ENCODE measurements at regions not wholly inside any gene's neighbourhood (a gene's known extent, or its start where the extent isn't known, plus 50 kb on each side); places are given as distances from the start of the nearest gene placed in this dataset.

GRCh38 chrX:10900585-10901289 lies 210.4 kb upstream of the HCCS start:
- DNase-seq (ENCODE audit: low spot score): no peak

DNA sequence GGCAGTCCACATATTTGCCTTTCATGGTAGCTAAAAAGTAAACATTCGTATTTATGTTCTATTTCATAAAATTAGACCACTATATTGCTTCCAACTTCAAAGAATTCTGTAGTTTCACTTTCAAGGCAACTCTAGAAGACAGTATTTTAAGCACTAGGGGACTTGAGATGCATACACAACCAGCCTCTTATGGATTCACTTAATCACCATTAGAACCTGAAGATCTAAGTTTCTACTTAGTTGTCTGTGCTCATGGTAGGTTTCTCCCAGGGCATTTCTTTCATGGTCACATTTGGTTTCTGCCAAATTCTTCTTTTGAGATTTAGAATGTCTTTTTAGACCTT lies 209.9 kb upstream of the HCCS start:
- no peak for DNase-seq (ENCODE audit: low spot score)

DNA sequence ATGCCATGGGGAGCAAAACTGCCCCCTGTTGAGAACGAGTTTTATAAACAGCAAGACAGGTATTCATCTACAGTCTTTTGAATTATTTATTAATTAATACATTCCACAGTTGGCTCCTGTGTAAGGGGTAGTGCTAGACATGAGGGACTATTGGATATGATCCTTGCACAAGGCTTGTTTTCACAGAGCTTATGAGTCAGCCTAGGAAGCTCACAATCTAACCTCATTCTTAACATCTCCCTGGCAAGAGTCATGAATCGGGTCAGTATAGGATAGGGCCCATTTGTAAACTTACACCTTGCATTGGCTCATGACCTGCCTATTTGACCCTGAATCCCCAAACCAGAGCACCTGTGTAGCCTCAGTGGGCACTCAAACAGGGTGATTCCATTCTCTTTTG lies 209.1 kb upstream of the HCCS start:
- no peak for DNase-seq (ENCODE audit: low spot score)

DNA sequence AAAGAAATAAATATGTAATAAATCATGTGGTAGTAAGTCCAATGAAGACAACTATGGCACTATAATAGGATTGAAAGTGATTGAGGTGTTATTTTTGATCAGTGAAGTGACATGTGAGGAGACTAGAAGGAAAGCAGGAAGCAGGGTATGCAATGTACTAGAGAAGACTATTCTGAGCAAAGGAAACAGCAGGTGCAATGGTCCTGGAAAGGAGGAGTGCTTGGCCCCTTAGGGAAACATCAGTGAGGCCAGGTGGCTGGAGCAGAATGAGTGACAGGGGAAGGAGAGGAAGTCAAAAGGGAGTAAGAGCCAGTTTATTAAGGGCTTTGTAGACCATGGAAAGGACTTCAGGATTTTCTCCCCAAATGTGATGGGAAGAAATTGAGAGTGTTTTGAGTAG lies 207.6 kb upstream of the HCCS start:
- DNase-seq (ENCODE audit: low spot score): no peak

- DNase-seq (ENCODE audit: low spot score): no peak
Measured at GRCh38 chrX:10904220-10904619, 206.9 kb upstream of the HCCS start.

DNA sequence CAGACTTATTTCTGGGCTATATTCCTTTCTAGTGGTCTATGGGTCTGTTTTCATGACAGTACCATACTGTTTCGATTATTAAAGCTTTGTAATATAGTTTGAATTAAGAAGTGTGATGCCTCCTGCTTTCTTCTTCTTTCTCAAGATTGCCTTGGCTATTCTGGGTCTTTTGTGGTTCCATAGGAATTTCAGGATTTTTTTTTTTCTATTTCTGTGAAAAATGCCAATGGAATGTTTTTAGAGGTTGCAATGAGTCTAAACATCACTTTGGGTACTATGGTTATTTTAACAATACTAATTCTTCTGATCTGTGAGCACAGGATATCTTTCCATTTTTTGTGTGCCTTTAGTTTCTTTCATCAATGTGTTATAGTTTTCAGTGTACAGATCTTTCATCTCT lies 204.3 kb upstream of the HCCS start:
- no peak for DNase-seq (ENCODE audit: low spot score)

DNA sequence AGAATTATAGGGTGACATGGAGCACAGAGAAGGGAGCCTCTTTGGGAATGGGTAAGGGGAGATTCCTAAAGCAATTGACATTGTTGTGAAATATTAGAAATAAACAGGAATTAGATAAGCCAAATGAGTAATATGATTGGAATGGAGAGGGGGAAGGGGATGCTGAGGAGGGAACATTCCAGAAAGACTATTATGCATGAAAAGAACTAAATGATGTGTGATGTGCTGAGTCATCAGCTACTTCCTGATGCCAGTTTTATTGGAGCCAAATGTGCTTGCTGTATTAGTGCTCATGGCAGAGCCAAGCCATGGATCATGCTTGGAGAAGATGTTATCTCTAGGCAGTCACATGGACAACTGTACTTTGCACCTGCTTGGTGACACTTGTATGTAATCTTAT lies 189.0 kb upstream of the HCCS start:
- peak; percentile 34 for DNase-seq (ENCODE audit: low spot score)

DNA sequence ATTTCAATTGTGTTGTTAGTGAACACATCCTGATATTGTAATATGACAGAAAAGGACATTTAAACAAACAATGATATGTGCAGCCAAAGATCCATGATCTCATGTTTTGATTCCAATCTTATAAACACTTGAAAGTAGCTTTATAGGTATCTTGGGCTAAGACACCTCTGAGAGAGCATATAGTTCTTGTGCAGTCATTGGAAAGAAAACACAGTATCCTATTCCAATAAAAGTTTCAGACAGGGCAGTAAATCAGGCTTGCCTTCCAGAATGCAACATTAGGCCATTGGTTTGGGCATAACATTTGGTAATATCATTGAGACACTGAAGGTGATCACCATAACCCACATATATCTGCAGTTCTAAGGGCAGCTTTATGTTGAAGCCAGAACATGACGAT lies 188.3 kb upstream of the HCCS start:
- DNase-seq (ENCODE audit: low spot score): no peak

GRCh38 chrX:10923466-10923865 lies 187.7 kb upstream of the HCCS start:
- DNase-seq (ENCODE audit: low spot score): no peak

DNA sequence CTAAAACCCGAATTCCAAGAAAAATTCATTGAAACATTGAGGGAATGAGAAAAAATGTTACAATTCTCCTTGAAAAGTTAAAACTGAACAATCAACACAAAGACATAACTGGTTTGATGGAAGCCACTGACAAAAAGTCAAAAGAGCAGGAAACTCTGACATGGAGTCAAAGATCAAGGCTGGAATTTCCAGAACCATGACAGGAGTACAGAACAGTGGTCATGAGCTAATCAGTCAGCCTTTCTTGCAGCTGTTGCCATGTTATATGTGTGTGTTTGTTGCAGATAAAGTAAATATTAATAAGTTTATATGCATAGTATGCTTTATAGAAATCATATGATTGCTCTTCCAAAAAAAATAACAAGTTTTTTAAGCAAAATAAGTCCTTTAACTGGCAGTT lies 184.7 kb upstream of the HCCS start:
- no peak for DNase-seq (ENCODE audit: low spot score)

- DNase-seq (ENCODE audit: low spot score): no peak
Measured at GRCh38 chrX:10926891-10927290, 184.2 kb upstream of the HCCS start.

DNA sequence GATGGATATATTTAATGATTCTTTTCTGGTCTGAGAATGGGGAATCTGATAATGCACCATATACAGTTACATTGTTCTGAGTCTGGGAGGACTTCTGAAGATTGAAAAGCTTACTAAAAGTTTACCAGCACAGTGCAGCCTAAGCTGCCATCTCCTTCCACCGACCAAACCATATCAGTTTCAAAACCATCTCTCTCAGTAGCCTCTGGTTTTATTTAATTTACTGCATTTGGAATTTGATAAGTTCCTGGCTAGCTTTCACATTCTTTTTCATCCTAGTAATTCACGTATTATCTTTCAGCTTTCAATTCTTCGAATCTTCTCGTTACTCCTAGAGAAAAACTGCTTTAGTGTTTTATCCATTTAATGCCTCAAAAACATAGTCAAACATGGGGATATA lies 181.4 kb upstream of the HCCS start:
- no peak for DNase-seq (ENCODE audit: low spot score)

- no peak for DNase-seq (ENCODE audit: low spot score)
Measured at GRCh38 chrX:10930151-10930550, 181.0 kb upstream of the HCCS start.

DNA sequence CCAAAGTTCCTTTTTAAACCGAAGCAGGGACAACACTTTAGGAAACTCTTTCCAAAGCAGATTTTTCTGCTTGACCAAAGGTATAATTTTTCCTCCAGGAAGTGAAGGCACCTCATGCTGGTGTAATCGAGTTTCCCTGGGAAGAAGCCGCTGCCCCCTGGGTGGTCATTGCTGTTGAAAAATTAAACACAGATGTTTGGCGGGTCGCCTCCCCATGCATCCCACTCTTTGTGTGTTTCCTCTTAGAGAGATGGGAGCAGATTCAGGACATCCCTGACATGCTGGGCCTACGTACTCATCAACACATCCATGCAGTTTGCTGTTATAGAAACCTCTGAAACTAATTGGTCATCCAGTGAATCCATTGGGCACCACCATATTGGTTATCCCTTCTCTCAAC lies 179.2 kb upstream of the HCCS start:
- no peak for DNase-seq (ENCODE audit: low spot score)

DNA sequence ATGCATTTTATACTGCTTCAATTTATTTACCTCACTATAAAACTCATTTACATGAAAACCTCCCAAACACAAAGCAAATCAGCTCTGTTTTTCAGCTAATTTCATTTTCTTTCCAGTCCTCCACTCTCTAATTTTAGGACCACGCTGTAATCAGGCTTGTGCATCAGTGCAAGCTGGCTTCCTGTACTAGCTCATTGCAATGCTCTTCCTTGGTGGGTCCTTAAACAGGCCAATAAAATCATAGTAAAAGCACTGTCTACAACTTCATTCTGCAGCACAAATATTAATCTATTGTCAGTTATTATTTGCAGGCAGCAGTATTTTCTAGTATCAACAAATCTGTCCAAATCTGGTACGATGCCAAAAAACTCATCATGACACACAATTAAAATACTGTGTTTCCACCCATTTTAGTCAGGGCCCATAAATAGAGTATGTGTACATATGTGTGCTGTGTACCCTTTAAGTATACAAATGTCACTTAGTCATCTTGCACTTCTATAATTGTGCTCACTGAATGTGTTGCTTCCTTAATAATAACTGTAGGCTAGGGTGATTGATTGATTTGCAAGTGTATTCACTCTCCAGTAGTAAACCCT lies 178.2 kb upstream of the HCCS start:
- DNase-seq (ENCODE audit: low spot score): no peak

DNA sequence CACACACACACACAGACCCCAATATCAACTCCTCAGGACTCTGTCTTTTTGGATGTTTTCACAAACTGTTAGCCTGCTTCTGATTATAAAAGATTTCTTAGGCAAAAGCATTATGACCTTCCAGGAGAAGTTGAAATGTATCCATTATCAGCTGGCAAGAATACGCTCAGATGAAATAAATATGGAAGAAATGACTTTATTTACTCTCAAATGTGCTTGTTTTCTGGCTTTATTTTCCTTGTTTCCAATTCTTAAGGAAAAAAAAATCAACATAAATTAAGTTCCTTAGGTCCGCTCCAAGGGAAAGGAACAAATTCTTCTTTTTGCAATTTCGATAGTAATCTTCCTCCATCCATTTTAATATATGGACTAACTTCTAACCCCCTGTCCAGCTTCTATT lies 175.6 kb upstream of the HCCS start:
- DNase-seq (ENCODE audit: low spot score): no peak

DNA sequence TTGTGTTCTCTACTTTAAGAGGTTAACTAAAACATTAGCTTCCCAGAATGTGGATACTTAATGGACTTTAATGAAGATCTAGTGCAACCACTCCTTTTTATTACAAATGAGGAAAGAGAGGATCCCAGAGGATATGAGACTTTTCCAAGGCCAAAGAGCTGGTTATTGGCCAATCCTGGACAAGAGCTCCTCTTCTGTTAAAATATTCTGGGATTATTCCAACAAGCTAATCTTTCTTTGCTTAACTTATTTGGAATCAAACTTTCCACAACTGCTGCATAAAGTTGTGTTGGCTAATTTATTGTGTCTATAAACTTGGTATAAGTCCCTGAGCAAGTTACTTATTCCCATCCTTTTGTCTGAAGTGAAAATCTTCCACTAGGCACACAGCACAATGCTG lies 174.2 kb upstream of the HCCS start:
- no peak for DNase-seq (ENCODE audit: low spot score)

GRCh38 chrX:10938365-10938923 lies 172.7 kb upstream of the HCCS start:
- no peak for DNase-seq (ENCODE audit: low spot score)

DNA sequence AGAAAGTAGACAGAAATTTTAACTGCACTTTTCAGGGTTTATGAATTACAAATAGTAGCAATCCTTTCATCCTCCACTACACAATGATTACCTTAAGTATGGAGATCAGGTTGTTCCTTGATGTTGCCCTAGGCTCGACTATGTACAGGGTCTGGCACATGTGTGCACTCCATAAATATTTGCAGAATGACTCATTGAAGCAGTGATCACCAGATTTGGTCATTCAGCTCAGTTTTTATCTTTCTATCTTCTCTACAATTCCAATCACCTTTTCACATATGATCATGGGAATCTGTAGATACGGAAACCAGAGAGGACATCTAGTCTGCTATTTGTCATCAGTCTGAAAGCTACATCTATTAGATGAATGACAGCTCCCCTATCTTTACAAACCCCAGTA lies 171.7 kb upstream of the HCCS start:
- DNase-seq (ENCODE audit: low spot score): no peak

DNA sequence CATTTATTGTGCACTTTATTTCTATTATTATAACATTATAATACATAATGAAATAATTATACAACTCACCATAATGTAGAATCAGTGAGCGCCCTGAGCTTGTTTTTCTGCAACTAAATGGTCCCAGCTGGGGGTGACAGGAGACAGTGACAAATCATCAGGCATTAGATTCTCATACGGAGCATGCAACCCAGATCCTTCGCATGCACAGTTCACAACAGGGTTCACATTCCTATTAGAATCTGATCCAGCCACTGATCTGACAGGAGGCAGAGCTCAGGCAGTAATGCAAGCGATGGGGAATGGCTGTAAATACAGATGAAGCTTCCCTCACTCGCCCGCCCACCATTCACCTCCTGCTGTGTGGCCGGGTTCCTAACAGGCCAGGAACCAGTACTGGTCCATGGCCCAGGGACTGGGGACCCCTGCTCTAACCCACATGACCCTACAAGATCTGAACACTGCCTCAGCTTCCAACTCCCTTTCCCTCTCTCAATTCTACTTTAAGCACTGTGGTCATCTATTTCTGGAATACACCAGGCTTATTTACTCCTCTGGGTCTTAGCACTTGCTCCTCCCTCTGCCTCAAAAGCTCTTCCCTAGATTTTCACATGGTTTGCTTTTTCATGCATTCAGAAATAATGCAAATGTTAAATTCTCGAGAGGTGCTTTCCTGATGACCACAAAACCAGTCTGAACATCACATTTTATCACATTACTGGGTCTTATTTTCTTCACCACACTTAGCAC lies 166.8 kb upstream of the HCCS start:
- no peak for DNase-seq (ENCODE audit: low spot score)

GRCh38 chrX:10945498-10945897 lies 165.6 kb upstream of the HCCS start:
- DNase-seq (ENCODE audit: low spot score): no peak

DNA sequence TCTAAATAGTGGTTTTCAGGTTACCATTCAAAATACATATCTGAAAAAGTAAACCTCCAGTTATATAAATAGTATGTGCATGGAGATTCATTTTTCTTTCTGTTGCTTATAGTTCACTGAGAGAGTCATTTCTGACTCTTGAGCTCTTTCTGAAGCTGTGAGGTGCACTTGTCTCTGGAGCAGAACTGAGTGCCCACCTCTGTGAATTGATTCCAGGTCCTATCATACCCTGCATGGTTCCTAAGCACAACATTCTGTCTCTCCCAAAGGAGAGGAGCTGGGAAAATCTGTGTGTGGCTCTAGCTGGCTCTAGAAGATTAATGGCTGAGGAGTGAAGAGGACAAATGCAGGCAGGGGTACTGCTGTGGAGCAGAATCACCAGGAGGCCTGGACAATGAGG lies 161.6 kb upstream of the HCCS start:
- DNase-seq (ENCODE audit: low spot score): no peak

- no peak for DNase-seq (ENCODE audit: low spot score)
Measured at GRCh38 chrX:10952619-10953018, 158.5 kb upstream of the HCCS start.
